B cell (primary cell): ENCODE measurements at regions not wholly inside any gene's neighbourhood (a gene's known extent, or its start where the extent isn't known, plus 50 kb on each side); places are given as distances from the start of the nearest gene placed in this dataset.
A peak's percentile ranks its signal among the peaks of the same experiment; 100 is the strongest.

ENCODE experiments used
- ATAC-seq: fragments of 200-7000 bp; cut with Tn5 transposase; one replicate; pipeline ENCODE4 v1.10.0; 2021; ENCODE audit warnings: low read depth, mild to moderate bottlenecking, moderate number of reproducible peaks, moderate library complexity
- CTCF ChIA-PET: fragments of 350-600 bp; sonication (Branson Sonifier 250); formaldehyde crosslinking; loops from one replicate; lab custom pipeline; 2021; ENCODE audit warnings: antibody characterized with exemption, inconsistent platforms; lab: Charles Lee
- POLR2A ChIA-PET: fragments of 350-600 bp; sonication (Branson Sonifier 250); formaldehyde crosslinking; loops from one replicate; lab custom pipeline; 2021; ENCODE audit warnings: antibody characterized with exemption; lab: Charles Lee
- DNase-seq: peaks from one replicate; pipeline ENCODE4 v3.0.0; 2013
- H2AFZ ChIP-seq: 2 replicates; pipeline ENCODE4 v1.6.1; 2012; ENCODE audit warnings: mild to moderate bottlenecking, low read depth, low read length; ENCODE audit not compliant: insufficient read depth, poor library complexity, severe bottlenecking
- H3K27ac ChIP-seq, 2 donors: 1 replicate in 1 of 2; 2 replicates in 1 of 2; pipeline ENCODE4 v1.5.1; 2012 to 2013; ENCODE audit warnings: low read length in 2 of 2, mild to moderate bottlenecking in 2 of 2, moderate library complexity in 1 of 2
- H3K27me3 ChIP-seq, 4 experiments: fragments of 200-600 bp in 1 of 4; sonication (generic) in 1 of 4; replicated peaks in 1 of 4; 1 replicate in 2 of 4; 2 replicates in 2 of 4; pipeline versions ENCODE4 v1.6.1 to v1.7.0; 2013 to 2016; ENCODE audit warnings: low read length in 3 of 4, mild to moderate bottlenecking in 2 of 4, mixed read lengths in 1 of 4, moderate library complexity in 1 of 4; ENCODE audit not compliant: insufficient read depth in 4 of 4, control insufficient read depth in 3 of 4; ENCODE audit errors: control extremely low read depth in 1 of 4
- H3K36me3 ChIP-seq, 2 experiments: replicated peaks in 1 of 2; 1 replicate in 1 of 2; 2 replicates in 1 of 2; pipeline versions ENCODE4 v1.6.1 to v1.7.1; 2013; ENCODE audit warnings: low read length in 1 of 2; ENCODE audit not compliant: insufficient read depth in 2 of 2, control insufficient read depth in 1 of 2; ENCODE audit errors: control extremely low read depth in 1 of 2, extremely low read depth in 1 of 2
- H3K4me1 ChIP-seq, 2 donors: fragments of 200-600 bp in 1 of 2; sonication (generic) in 1 of 2; 1 replicate in 1 of 2; 2 replicates in 1 of 2; pipeline versions ENCODE4 v1.5.1 to v1.6.1; 2013 to 2017; ENCODE audit warnings: low read length in 2 of 2; ENCODE audit not compliant: control insufficient read depth in 2 of 2, insufficient read depth in 2 of 2
- H3K4me2 ChIP-seq: replicated peaks from 2 replicates; pipeline ENCODE3; 2012; ENCODE audit warnings: mild to moderate bottlenecking, low read depth, low read length; ENCODE audit not compliant: poor library complexity, severe bottlenecking
- H3K4me3 ChIP-seq, 5 experiments: fragments of 200-600 bp in 1 of 5; sonication (generic) in 1 of 5; 1 replicate in 3 of 5; 2 replicates in 2 of 5; pipeline versions ENCODE4 v1.5.1 to v1.7.0; 2011 to 2016; ENCODE audit warnings: low read length in 4 of 5, mild to moderate bottlenecking in 4 of 5, low read depth in 2 of 5, control low read depth in 1 of 5, moderate library complexity in 1 of 5; ENCODE audit not compliant: insufficient read depth in 1 of 5; ENCODE audit errors: control extremely low read depth in 1 of 5, extremely low read depth in 1 of 5
- H3K79me2 ChIP-seq: fragments of 200-600 bp; sonication (generic); one replicate; pipeline ENCODE4 v1.6.0; 2016; ENCODE audit warnings: low read length; ENCODE audit not compliant: control insufficient read depth, insufficient read depth
- H3K9ac ChIP-seq: fragments of 200-600 bp; sonication (generic); 2 replicates; pipeline ENCODE4 v1.6.1; 2017; ENCODE audit warnings: mild to moderate bottlenecking, low read length, moderate library complexity
- H3K9me3 ChIP-seq, 3 donors: one replicate each; pipeline versions ENCODE4 v1.6.1 to v1.7.1; 2013; ENCODE audit warnings: low read length in 2 of 3; ENCODE audit not compliant: control insufficient read depth in 2 of 3, insufficient read depth in 1 of 3; ENCODE audit errors: control extremely low read depth in 1 of 3
- H4K20me1 ChIP-seq: 2 replicates; pipeline ENCODE4 v1.6.0; 2012; ENCODE audit warnings: mild to moderate bottlenecking, low read length; ENCODE audit not compliant: insufficient read depth, control insufficient read depth, poor library complexity, severe bottlenecking
- H3K27ac Mint-ChIP-seq: one replicate; pipeline ENCODE4 v1.8.0; 2021; ENCODE audit warnings: mixed read lengths
- H3K27me3 Mint-ChIP-seq: one replicate; pipeline ENCODE4 v1.8.0; 2021; ENCODE audit warnings: mixed read lengths
- H3K4me1 Mint-ChIP-seq: one replicate; pipeline ENCODE4 v1.8.0; 2021; ENCODE audit warnings: mixed read lengths
- H3K4me3 Mint-ChIP-seq: one replicate; pipeline ENCODE4 v1.8.0; 2021; ENCODE audit warnings: mixed read lengths
- H3K9me3 Mint-ChIP-seq: one replicate; pipeline ENCODE4 v1.8.0; 2022; ENCODE audit warnings: mixed read lengths; ENCODE audit not compliant: insufficient read depth
- CTCF ChIP-seq: fragments of 200-600 bp; IDR thresholded peaks from one replicate; pipeline ENCODE4 v1.8.0; 2022; ENCODE audit warnings: antibody characterized with exemption, mild to moderate bottlenecking
- EZH2 ChIP-seq: IDR thresholded peaks from 2 replicates; pipeline ENCODE4 v1.6.1; 2012; ENCODE audit warnings: borderline replicate concordance, low read depth, mild to moderate bottlenecking, moderate library complexity, low read length; ENCODE audit not compliant: insufficient read depth, poor library complexity, severe bottlenecking
- WGBS: methylation state at CpG from one replicate; pipeline ENCODE4 v1.1.5; 2013; ENCODE audit warnings: missing lambda C conversion rate; ENCODE audit not compliant: insufficient coverage; 5-methylcytosine and 5-hydroxymethylcytosine counted together
- intact Hi-C: fragments of 100-400 bp; cut with micrococcal nuclease; formaldehyde crosslinking; loops from one replicate; pipeline ENCODE4 v1.10.0; 2022

DNA sequence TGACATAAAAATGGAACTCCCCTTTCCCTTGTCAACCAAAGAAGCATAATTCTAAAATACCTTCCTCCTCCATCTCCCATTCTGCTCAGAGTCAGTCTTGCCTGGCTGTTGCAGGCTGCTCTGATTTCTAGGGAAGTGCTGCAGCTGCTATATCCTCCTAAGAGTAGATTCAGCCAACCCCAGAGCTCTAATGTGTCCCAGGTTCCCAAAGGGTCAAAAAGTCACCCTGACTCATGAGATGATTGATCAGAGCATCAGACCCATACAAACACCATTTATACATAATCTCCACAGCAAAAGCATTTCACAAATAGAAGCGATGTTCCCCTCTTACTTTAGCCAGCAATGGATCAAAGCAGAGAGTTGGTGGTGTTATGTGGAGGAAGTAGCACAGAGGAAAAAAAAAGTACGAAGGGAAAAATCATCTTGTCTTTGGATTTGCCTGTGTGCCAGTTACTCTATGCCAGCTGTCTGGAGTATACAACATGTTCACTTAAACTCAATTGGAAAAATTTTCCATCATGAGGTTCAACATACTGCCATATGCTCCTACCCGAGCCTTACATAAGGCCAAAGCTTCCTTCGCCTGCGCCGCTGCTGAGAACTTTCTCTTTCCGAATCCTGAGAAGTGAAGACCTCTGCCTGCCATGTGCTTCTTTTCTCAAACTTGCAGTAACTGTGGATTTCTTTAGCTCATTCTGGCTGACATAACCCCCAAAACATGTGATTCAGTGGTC, 258.0 kb downstream of the TLE4 start:
- Histone ChIP-seq H3K9ac (no peak overlapping the region), H3K4me2 (no peak overlapping the region), H3K79me2 (no peaks in the 10 kb centered on the region), H3K9me3 (peaks cover 0 to 13% (median 4%) of the 10 kb centered on the region in 3 donors), H3K27me3 (no peaks in the 10 kb centered on the region), H2AFZ (no peak overlapping the region), H4K20me1 (no peaks in the 10 kb centered on the region), H3K4me1 (peaks cover 8 to 12% of the 10 kb centered on the region in 2 donors), H3K36me3 (no peaks in the 10 kb centered on the region), H3K27ac (no peak overlapping the region), H3K4me3 (no peak overlapping the region)
- Mint-ChIP-seq H3K27ac (no peak overlapping the region), H3K4me1 (peaks cover 8% of the 10 kb centered on the region), H3K27me3 (no peaks in the 10 kb centered on the region), H3K9me3 (no peaks in the 10 kb centered on the region), H3K4me3 (no peak overlapping the region)
- ATAC-seq (no peak), DNase-seq (no peak)
- WGBS: 98% methylated on average over 5 of the region's 7 CpGs
- ChIA-PET POLR2A (no interaction called here), CTCF (no interaction called here)
- no peak for TF ChIP-seq EZH2
- TF ChIP-seq CTCF: no peak
- intact Hi-C loops: no loop called here

GRCh38 chr9:79824265-79824664, 252.5 kb downstream of the TLE4 start:
- Histone ChIP-seq H3K9ac (no peak overlapping the region), H3K4me1 (peaks cover 18 to 19% of the 10 kb centered on the region in 2 donors), H3K27ac (no peak overlapping the region), H3K4me3 (no peak overlapping the region), H3K4me2 (no peak overlapping the region), H3K9me3 (no peaks in the 10 kb centered on the region), H4K20me1 (no peaks in the 10 kb centered on the region), H3K36me3 (no peaks in the 10 kb centered on the region), H2AFZ (no peak overlapping the region), H3K79me2 (no peaks in the 10 kb centered on the region), H3K27me3 (peaks cover 0 to 19% (median 6%) of the 10 kb centered on the region in 4 experiments)
- no peak for ATAC-seq
- DNase-seq: peak; percentile 23
- ChIA-PET POLR2A (no interaction called here), CTCF (interaction anchor here (1.3 kb wide), 1 partner anchor 10 kb away, joined by 4 read pairs; no protein-coding TSS in a partner anchor)
- Mint-ChIP-seq H3K27ac (no peak overlapping the region), H3K4me3 (peak overlapping the region; percentile 7), H3K9me3 (no peaks in the 10 kb centered on the region), H3K4me1 (peaks cover 28% of the 10 kb centered on the region), H3K27me3 (peaks cover 12% of the 10 kb centered on the region)
- 0% methylated on average over 1 of the region's 3 CpGs for WGBS
- TF ChIP-seq EZH2 (no peak), CTCF (no peak)
- intact Hi-C loops: no loop called here
